IMR-90 (cell line): ENCODE measurements at regions not wholly inside any gene's neighbourhood (a gene's known extent, or its start where the extent isn't known, plus 50 kb on each side); places are given as distances from the start of the nearest gene placed in this dataset.

ENCODE experiments used
- ATAC-seq: fragments of 200-7000 bp; cut with Tn5 transposase; 2 replicates; pipeline ENCODE4 v1.9.1; 2020; ENCODE audit warnings: low read depth, mild to moderate bottlenecking, moderate library complexity
- BruUV-seq: library from RNA; stranded (reverse); fragments of 400-500 nt; replicated peaks from 2 replicates; lab custom pipeline; 2021; lab: Mats Ljungman, UMichigan
- CTCF ChIA-PET: fragments of 300-600 bp; formaldehyde crosslinking; extraction: SDS; loops from one replicate; lab custom pipeline; 2021; ENCODE audit warnings: antibody characterized with exemption; lab: Yijun Ruan, JAX
- POLR2A ChIA-PET: fragments of 300-600 bp; sonication (Branson Sonifier 250); formaldehyde crosslinking; loops from one replicate; lab custom pipeline; 2022; ENCODE audit warnings: antibody characterized with exemption; ENCODE audit not compliant: unreplicated experiment; lab: Charles Lee
- DNase-seq: peaks from one replicate; pipeline ENCODE4 v3.0.0; 2013
- H2AFZ ChIP-seq: replicated peaks from 2 replicates; pipeline ENCODE3; 2013; ENCODE audit warnings: low read length, mild to moderate bottlenecking; ENCODE audit not compliant: poor library complexity
- H2AK5ac ChIP-seq: 2 replicates; pipeline ENCODE4 v1.6.1; 2013; ENCODE audit warnings: low read depth, low read length, inconsistent platforms
- H2AK9ac ChIP-seq: replicated peaks from 2 replicates; pipeline ENCODE3; 2013; ENCODE audit warnings: mild to moderate bottlenecking, low read depth, low read length, moderate library complexity; ENCODE audit not compliant: poor library complexity
- H2BK120ac ChIP-seq: 2 replicates; pipeline ENCODE4 v1.6.1; 2013; ENCODE audit warnings: low read depth, low read length, inconsistent platforms
- H2BK15ac ChIP-seq: 3 replicates; pipeline ENCODE4 v1.6.1; 2013; ENCODE audit warnings: low read depth, low read length, inconsistent platforms
- H2BK20ac ChIP-seq: 2 replicates; pipeline ENCODE4 v1.6.1; 2013; ENCODE audit warnings: low read depth, mild to moderate bottlenecking, inconsistent platforms, low read length, moderate library complexity
- H2BK5ac ChIP-seq: 2 replicates; pipeline ENCODE4 v1.6.1; 2013; ENCODE audit warnings: mild to moderate bottlenecking, low read depth, low read length, inconsistent platforms; ENCODE audit not compliant: poor library complexity, severe bottlenecking
- H3K14ac ChIP-seq: replicated peaks from 2 replicates; pipeline ENCODE4 v1.6.1; 2013; ENCODE audit warnings: low read depth, low read length, inconsistent platforms
- H3K18ac ChIP-seq: 2 replicates; pipeline ENCODE4 v1.6.1; 2013; ENCODE audit warnings: low read depth, low read length, control low read depth
- H3K23ac ChIP-seq: 2 replicates; pipeline ENCODE4 v1.6.1; 2013; ENCODE audit warnings: low read depth, low read length, inconsistent platforms
- H3K27ac ChIP-seq: 2 replicates; pipeline ENCODE4 v1.5.1; 2013; ENCODE audit warnings: mild to moderate bottlenecking, control low read depth, low read length; ENCODE audit not compliant: insufficient read depth
- H3K27me3 ChIP-seq: 2 replicates; pipeline ENCODE4 v1.6.1; 2013; ENCODE audit warnings: low read length; ENCODE audit not compliant: control insufficient read depth, insufficient read depth
- H3K36me3 ChIP-seq: 2 replicates; pipeline ENCODE4 v1.6.1; 2013; ENCODE audit warnings: low read length, mixed read lengths; ENCODE audit not compliant: control insufficient read depth, insufficient read depth
- H3K4ac ChIP-seq: 2 replicates; pipeline ENCODE4 v1.6.1; 2013; ENCODE audit warnings: low read depth, low read length, inconsistent platforms
- H3K4me1 ChIP-seq: 2 replicates; pipeline ENCODE4 v1.6.1; 2013; ENCODE audit warnings: low read length, mixed read lengths; ENCODE audit not compliant: control insufficient read depth, insufficient read depth
- H3K4me2 ChIP-seq: 2 replicates; pipeline ENCODE4 v1.6.1; 2013; ENCODE audit warnings: low read depth, mild to moderate bottlenecking, control low read depth, low read length, moderate library complexity
- H3K4me3 ChIP-seq: 2 replicates; pipeline ENCODE4 v1.5.1; 2013; ENCODE audit warnings: low read depth, mild to moderate bottlenecking, control low read depth, low read length, moderate library complexity; ENCODE audit not compliant: insufficient read depth
- H3K56ac ChIP-seq: 2 replicates; pipeline ENCODE4 v1.6.1; 2013; ENCODE audit warnings: low read length, inconsistent platforms; ENCODE audit not compliant: insufficient read depth; ENCODE audit errors: extremely low read depth
- H3K79me1 ChIP-seq, 2 experiments: 2 replicates each; pipeline ENCODE4 v1.6.1; 2013; ENCODE audit warnings: low read length in 2 of 2, inconsistent platforms in 1 of 2, low read depth in 1 of 2
- H3K9ac ChIP-seq: 2 replicates; pipeline ENCODE4 v1.6.1; 2013; ENCODE audit warnings: low read depth, low read length, control low read depth
- H3K9me1 ChIP-seq: 2 replicates; pipeline ENCODE4 v1.6.1; 2013; ENCODE audit warnings: low read length, inconsistent platforms; ENCODE audit not compliant: insufficient read depth
- H3K9me3 ChIP-seq: 2 replicates; pipeline ENCODE4 v1.6.1; 2013; ENCODE audit warnings: low read length; ENCODE audit not compliant: control insufficient read depth, insufficient read depth
- H4K20me1 ChIP-seq: 2 replicates; pipeline ENCODE4 v1.6.1; 2013; ENCODE audit warnings: low read length, inconsistent platforms; ENCODE audit not compliant: insufficient read depth
- H4K5ac ChIP-seq: 2 replicates; pipeline ENCODE4 v1.6.1; 2013; ENCODE audit warnings: mild to moderate bottlenecking, low read depth, low read length, control low read depth
- H4K8ac ChIP-seq, 2 experiments: 2 replicates each; pipeline ENCODE4 v1.6.1; 2013; ENCODE audit warnings: low read depth in 2 of 2, low read length in 2 of 2, control low read depth in 1 of 2, inconsistent platforms in 1 of 2
- H4K91ac ChIP-seq: 2 replicates; pipeline ENCODE4 v1.6.1; 2013; ENCODE audit warnings: low read depth, low read length, inconsistent platforms; ENCODE audit not compliant: insufficient read depth
- BHLHE40 ChIP-seq: fragments of 150-350 bp; IDR thresholded peaks from 2 replicates; pipeline ENCODE4 v1.6.1; 2016; ENCODE audit warnings: mild to moderate bottlenecking, low read depth, low read length
- CEBPB ChIP-seq: IDR thresholded peaks from 2 replicates; pipeline ENCODE4 v1.6.1; 2012; ENCODE audit warnings: low read depth, low read length, improper control_type of control experiment
- CHD1 ChIP-seq: IDR thresholded peaks from 2 replicates; pipeline ENCODE4 v1.6.1; 2012; ENCODE audit warnings: low read depth, low read length, improper control_type of control experiment
- FOS ChIP-seq: fragments of 150-350 bp; IDR thresholded peaks from 2 replicates; pipeline ENCODE4 v1.6.1; 2016; ENCODE audit warnings: low read depth, low read length
- MAFK ChIP-seq: IDR thresholded peaks from 2 replicates; pipeline ENCODE4 v1.6.1; 2012; ENCODE audit warnings: low read depth, low read length, improper control_type of control experiment
- MAZ ChIP-seq: IDR thresholded peaks from 2 replicates; pipeline ENCODE4 v1.6.1; 2012; ENCODE audit warnings: low read depth, mild to moderate bottlenecking, low read length, improper control_type of control experiment, moderate library complexity, borderline replicate concordance
- MXI1 ChIP-seq: IDR thresholded peaks from 2 replicates; pipeline ENCODE4 v1.6.1; 2012; ENCODE audit warnings: low read depth, mild to moderate bottlenecking, low read length, moderate library complexity, borderline replicate concordance
- NFE2L2 ChIP-seq: fragments of 150-350 bp; IDR thresholded peaks from 2 replicates; pipeline ENCODE4 v1.6.1; 2016; ENCODE audit warnings: low read depth, mild to moderate bottlenecking, low read length
- POLR2A ChIP-seq: IDR thresholded peaks from 2 replicates; pipeline ENCODE4 v1.6.1; 2012; ENCODE audit warnings: mild to moderate bottlenecking, low read depth, low read length
- RAD21 ChIP-seq: IDR thresholded peaks from 2 replicates; pipeline ENCODE4 v1.6.1; 2012; ENCODE audit warnings: low read length, improper control_type of control experiment
- RCOR1 ChIP-seq: IDR thresholded peaks from 2 replicates; pipeline ENCODE4 v1.6.1; 2012; ENCODE audit warnings: mild to moderate bottlenecking, low read length, improper control_type of control experiment; ENCODE audit not compliant: insufficient replicate concordance
- RFX5 ChIP-seq: IDR thresholded peaks from 2 replicates; pipeline ENCODE4 v1.8.0; 2012; ENCODE audit warnings: low read depth, mild to moderate bottlenecking, low read length, moderate library complexity
- SMC3 ChIP-seq: fragments of 150-350 bp; IDR thresholded peaks from 2 replicates; pipeline ENCODE4 v1.6.1; 2016; ENCODE audit warnings: low read depth, mild to moderate bottlenecking, antibody characterized with exemption, low read length, moderate library complexity
- WGBS, 2 experiments: methylation state at CpG; one replicate each; pipeline versions ENCODE4 v1.1.5 to v1.1.7; 2013; ENCODE audit warnings: missing lambda C conversion rate in 2 of 2; ENCODE audit not compliant: insufficient read length in 1 of 2; ENCODE audit errors: extremely low coverage in 2 of 2; 5-methylcytosine and 5-hydroxymethylcytosine counted together
- dilution Hi-C: fragments of 300-500 bp; cut with HindIII; formaldehyde crosslinking; loops from one replicate; pipeline ENCODE4 v1.14.3; 2018; ENCODE audit warnings: low sequenced_read_pairs; ENCODE audit not compliant: unreplicated experiment
- in situ Hi-C: fragments of 300-500 bp; cut with MboI; formaldehyde crosslinking; loops from 3 replicates; pipeline ENCODE4 v1.14.3; 2019; ENCODE audit warnings: low sequenced_read_pairs, inconsistent platforms, mixed read lengths
- intact Hi-C: fragments of 100-400 bp; cut with micrococcal nuclease; formaldehyde crosslinking; loops from 2 replicates; pipeline ENCODE4 v1.10.0; 2022
- TF ChIP-seq, protein P1 (sequence below): fragments of 150-350 bp; IDR thresholded peaks from 2 replicates; pipeline ENCODE4 v1.6.1; 2017; ENCODE audit warnings: mild to moderate bottlenecking, antibody characterized with exemption, low read length, low read depth
- TF ChIP-seq, protein P2 (sequence below): conservative IDR thresholded peaks from 2 replicates; pipeline ENCODE4 v1.5.1; 2012; ENCODE audit warnings: mild to moderate bottlenecking, low read depth, low read length, improper control_type of control experiment
- TF ChIP-seq, protein P3 (sequence below): fragments of 150-350 bp; IDR thresholded peaks from 2 replicates; pipeline ENCODE4 v1.6.1; 2016; ENCODE audit warnings: low read depth, mild to moderate bottlenecking, low read length, moderate library complexity, borderline replicate concordance

DNA sequence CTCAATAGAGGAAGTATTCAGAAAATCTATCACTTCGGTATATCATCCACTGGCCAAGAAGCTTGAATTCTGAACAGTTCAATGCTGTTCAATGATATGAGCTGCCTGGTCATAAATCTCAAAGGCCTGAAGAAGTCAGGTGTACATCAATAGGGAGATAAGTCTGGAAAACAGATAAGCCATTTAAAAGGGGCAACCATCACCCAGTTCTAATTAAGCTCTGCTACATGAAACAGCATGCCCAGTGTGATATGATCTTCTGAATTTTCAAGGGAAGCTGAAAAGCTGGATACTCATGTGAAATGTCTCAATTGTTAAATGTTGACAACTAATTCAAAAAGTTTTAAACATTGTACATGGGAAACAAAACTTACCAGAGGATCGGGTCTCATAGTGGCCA is 2020.7 kb upstream of the WWC1 start:
- no peak overlapping the region for H3K4me2 ChIP-seq
- H2AFZ ChIP-seq, result no peak overlapping the region
- ChIA-PET POLR2A (no interaction called here), CTCF (no interaction called here)
- H2BK20ac ChIP-seq, result no peak overlapping the region
- H3K23ac ChIP-seq, result no peak overlapping the region
- H3K36me3 ChIP-seq, result no peaks in the 10 kb centered on the region
- in situ Hi-C loops (no loop called here), dilution Hi-C loops (no loop called here), intact Hi-C loops (no loop called here)
- H3K27me3 ChIP-seq, result no peaks in the 10 kb centered on the region
- H2AK9ac ChIP-seq, result no peak overlapping the region
- no peaks in the 10 kb centered on the region for H3K9me3 ChIP-seq
- no peak overlapping the region for H3K14ac ChIP-seq
- no peak overlapping the region for H3K18ac ChIP-seq
- H2AK5ac ChIP-seq, result no peak overlapping the region
- H3K79me1 ChIP-seq, result no peaks in the 10 kb centered on the region
- no peaks in the 10 kb centered on the region for H3K9me1 ChIP-seq
- H3K56ac ChIP-seq, result no peak overlapping the region
- ATAC-seq (no peak), DNase-seq (no peak)
- H4K20me1 ChIP-seq, result no peaks in the 10 kb centered on the region
- no CpG with 5 or more reads among the region's 2 CpGs for WGBS, 2 experiments
- H2BK120ac ChIP-seq, result no peak overlapping the region
- H4K91ac ChIP-seq, result no peak overlapping the region
- no peak overlapping the region for H2BK15ac ChIP-seq
- no peak overlapping the region for H3K4me3 ChIP-seq
- H4K8ac ChIP-seq, result no peak overlapping the region
- H3K9ac ChIP-seq, result no peak overlapping the region
- no peak overlapping the region for H2BK5ac ChIP-seq
- no peak overlapping the region for H3K27ac ChIP-seq
- no TSS peak for BruUV-seq
- no peaks in the 10 kb centered on the region for H3K4me1 ChIP-seq
- H4K5ac ChIP-seq, result no peak overlapping the region
- H3K4ac ChIP-seq, result no peak overlapping the region
- TF ChIP-seq BHLHE40, result no peak
- no peak for TF ChIP-seq CEBPB
- TF ChIP-seq CHD1, result no peak
- no peak for TF ChIP-seq RFX5
- TF ChIP-seq MAZ, result no peak
- TF ChIP-seq RCOR1, result no peak
- no peak for TF ChIP-seq MXI1
- TF ChIP-seq MAFK, result no peak
- TF ChIP-seq FOS, result no peak
- TF ChIP-seq, protein P1, sequence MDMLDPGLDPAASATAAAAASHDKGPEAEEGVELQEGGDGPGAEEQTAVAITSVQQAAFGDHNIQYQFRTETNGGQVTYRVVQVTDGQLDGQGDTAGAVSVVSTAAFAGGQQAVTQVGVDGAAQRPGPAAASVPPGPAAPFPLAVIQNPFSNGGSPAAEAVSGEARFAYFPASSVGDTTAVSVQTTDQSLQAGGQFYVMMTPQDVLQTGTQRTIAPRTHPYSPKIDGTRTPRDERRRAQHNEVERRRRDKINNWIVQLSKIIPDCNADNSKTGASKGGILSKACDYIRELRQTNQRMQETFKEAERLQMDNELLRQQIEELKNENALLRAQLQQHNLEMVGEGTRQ, result no peak
- TF ChIP-seq SMC3, result no peak
- TF ChIP-seq NFE2L2, result no peak
- TF ChIP-seq, protein P2, sequence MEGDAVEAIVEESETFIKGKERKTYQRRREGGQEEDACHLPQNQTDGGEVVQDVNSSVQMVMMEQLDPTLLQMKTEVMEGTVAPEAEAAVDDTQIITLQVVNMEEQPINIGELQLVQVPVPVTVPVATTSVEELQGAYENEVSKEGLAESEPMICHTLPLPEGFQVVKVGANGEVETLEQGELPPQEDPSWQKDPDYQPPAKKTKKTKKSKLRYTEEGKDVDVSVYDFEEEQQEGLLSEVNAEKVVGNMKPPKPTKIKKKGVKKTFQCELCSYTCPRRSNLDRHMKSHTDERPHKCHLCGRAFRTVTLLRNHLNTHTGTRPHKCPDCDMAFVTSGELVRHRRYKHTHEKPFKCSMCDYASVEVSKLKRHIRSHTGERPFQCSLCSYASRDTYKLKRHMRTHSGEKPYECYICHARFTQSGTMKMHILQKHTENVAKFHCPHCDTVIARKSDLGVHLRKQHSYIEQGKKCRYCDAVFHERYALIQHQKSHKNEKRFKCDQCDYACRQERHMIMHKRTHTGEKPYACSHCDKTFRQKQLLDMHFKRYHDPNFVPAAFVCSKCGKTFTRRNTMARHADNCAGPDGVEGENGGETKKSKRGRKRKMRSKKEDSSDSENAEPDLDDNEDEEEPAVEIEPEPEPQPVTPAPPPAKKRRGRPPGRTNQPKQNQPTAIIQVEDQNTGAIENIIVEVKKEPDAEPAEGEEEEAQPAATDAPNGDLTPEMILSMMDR, result no peak
- no peak for TF ChIP-seq RAD21
- no peak for TF ChIP-seq POLR2A
- TF ChIP-seq, protein P3, sequence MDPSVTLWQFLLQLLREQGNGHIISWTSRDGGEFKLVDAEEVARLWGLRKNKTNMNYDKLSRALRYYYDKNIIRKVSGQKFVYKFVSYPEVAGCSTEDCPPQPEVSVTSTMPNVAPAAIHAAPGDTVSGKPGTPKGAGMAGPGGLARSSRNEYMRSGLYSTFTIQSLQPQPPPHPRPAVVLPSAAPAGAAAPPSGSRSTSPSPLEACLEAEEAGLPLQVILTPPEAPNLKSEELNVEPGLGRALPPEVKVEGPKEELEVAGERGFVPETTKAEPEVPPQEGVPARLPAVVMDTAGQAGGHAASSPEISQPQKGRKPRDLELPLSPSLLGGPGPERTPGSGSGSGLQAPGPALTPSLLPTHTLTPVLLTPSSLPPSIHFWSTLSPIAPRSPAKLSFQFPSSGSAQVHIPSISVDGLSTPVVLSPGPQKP, result no peak
